Upper lobe of left lung (tissue), 6 donors: ENCODE measurements at regions not wholly inside any gene's neighbourhood (a gene's known extent, or its start where the extent isn't known, plus 50 kb on each side); places are given as distances from the start of the nearest gene placed in this dataset.

Experiments
- ATAC-seq, 2 donors: fragments of 200-7000 bp; cut with Tn5 transposase; one replicate each; pipeline ENCODE4 v1.9.1; 2022; ENCODE audit warnings: mild to moderate bottlenecking in 2 of 2, moderate library complexity in 2 of 2; ENCODE audit not compliant: low FRiP score in 2 of 2
- DNase-seq, 2 donors: peaks; one replicate each; pipeline ENCODE4 v3.0.0-alpha.2; 2019 to 2020
- H3K27ac ChIP-seq, 4 donors: fragments of 200-600 bp; sonication (generic); one replicate each; pipeline ENCODE4 v1.5.1; 2016 to 2019
- H3K27me3 ChIP-seq, 4 donors: fragments of 200-600 bp; sonication (generic); one replicate each; pipeline ENCODE4 v1.5.1; 2017 to 2019
- H3K36me3 ChIP-seq, 4 donors: fragments of 200-600 bp; sonication (generic); one replicate each; pipeline ENCODE4 v1.5.1; 2016 to 2019
- H3K4me1 ChIP-seq, 4 donors: fragments of 200-600 bp; sonication (generic); one replicate each; pipeline ENCODE4 v1.5.1; 2018 to 2019
- H3K4me3 ChIP-seq, 4 donors: fragments of 200-600 bp; sonication (generic); one replicate each; pipeline ENCODE4 v1.5.1; 2017 to 2019; ENCODE audit warnings: mild to moderate bottlenecking in 2 of 4, moderate library complexity in 1 of 4
- H3K9me3 ChIP-seq, 4 donors: fragments of 200-600 bp; sonication (generic); one replicate each; pipeline ENCODE4 v1.5.1; 2018 to 2019
- CTCF ChIP-seq, 6 experiments: fragments of 450-650 bp in 4 of 6; fragments of 200-600 bp in 2 of 6; sonication (generic) in 2 of 6; IDR thresholded peaks; one replicate each; pipeline ENCODE4 v1.5.1; 2016 to 2019; ENCODE audit warnings: antibody characterized with exemption in 6 of 6
- EP300 ChIP-seq, 4 donors: sonication (generic); formaldehyde crosslinking; IDR thresholded peaks; one replicate each; pipeline ENCODE4 v1.5.1; 2017; ENCODE audit warnings: antibody characterized with exemption in 4 of 4, control low read depth in 2 of 4
- POLR2A ChIP-seq, 4 donors: fragments of 450-650 bp; IDR thresholded peaks; one replicate each; pipeline ENCODE4 v1.5.1; 2016 to 2017; ENCODE audit warnings: antibody characterized with exemption in 4 of 4, mild to moderate bottlenecking in 2 of 4
- POLR2AphosphoS5 ChIP-seq, 2 donors: sonication (generic); formaldehyde crosslinking; IDR thresholded peaks; one replicate each; pipeline ENCODE4 v1.5.1; 2017; ENCODE audit warnings: antibody characterized with exemption in 2 of 2
- WGBS, 2 donors: methylation state at CpG; one replicate each; pipeline ENCODE4 v1.1.5; 2017 to 2018; 5-methylcytosine and 5-hydroxymethylcytosine counted together
- donor health status: DM: no; HTN: no; CAD: no; lungs with moderate emphysema.
- donor health status: DM: no; HTN: yes; CAD: no; lungs with severe emphysema.

DNA sequence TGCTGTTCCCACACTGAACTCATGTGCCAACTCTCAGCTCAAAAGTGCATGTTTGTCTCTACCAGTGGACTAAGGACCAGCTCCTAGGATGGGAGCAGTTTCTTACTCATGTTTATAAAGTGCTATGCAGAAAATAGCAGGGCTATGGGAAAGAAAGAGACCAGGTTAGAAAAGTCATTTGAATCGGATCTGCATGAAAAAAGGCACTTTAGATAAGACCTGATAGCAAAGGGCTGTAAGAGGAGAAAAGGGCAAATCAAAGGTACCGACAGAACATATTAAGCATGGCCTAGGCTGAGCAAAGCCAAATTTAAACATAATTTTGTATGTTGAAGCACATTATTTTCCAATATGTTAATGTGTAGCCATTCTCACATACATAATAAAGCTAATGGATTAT, 362.3 kb upstream of the ZFP42 start:
- WGBS, 2 donors: 58 to 61% methylated on average over 2 of the region's 2 CpGs
- H3K36me3 ChIP-seq: no peaks in the 10 kb centered on the region
- no peak for DNase-seq
- no peaks in the 10 kb centered on the region for H3K4me1 ChIP-seq
- no peak overlapping the region for H3K27ac ChIP-seq
- peaks cover 0 to 3% (median under 1%) of the 10 kb centered on the region in 4 donors for H3K9me3 ChIP-seq
- H3K4me3 ChIP-seq: no peak overlapping the region
- no peaks in the 10 kb centered on the region for H3K27me3 ChIP-seq
- ATAC-seq: no peak
- TF ChIP-seq POLR2AphosphoS5 (IDR thresholded peaks at IDR 0.05): no peak
- no peak for TF ChIP-seq POLR2A (IDR thresholded peaks at IDR 0.05)
- no peak for TF ChIP-seq EP300 (IDR thresholded peaks at IDR 0.05)
- no peak for TF ChIP-seq CTCF (IDR thresholded peaks at IDR 0.05)

GRCh38 chr4:187656959-187657358, 338.6 kb upstream of the ZFP42 start:
- Histone ChIP-seq H3K4me3 (no peak overlapping the region), H3K27me3 (no peaks in the 10 kb centered on the region), H3K9me3 (no peaks in the 10 kb centered on the region), H3K4me1 (no peaks in the 10 kb centered on the region), H3K36me3 (no peaks in the 10 kb centered on the region), H3K27ac (no peak overlapping the region)
- no peak for DNase-seq
- peak in 1 of 2 donors; percentile 53 for ATAC-seq
- TF ChIP-seq POLR2AphosphoS5 (IDR thresholded peaks at IDR 0.05): no peak

- TF ChIP-seq POLR2AphosphoS5 (IDR thresholded peaks at IDR 0.05): no peak
- TF ChIP-seq EP300 (IDR thresholded peaks at IDR 0.05): no peak
- no peak for TF ChIP-seq POLR2A (IDR thresholded peaks at IDR 0.05)
- no peak for TF ChIP-seq CTCF (IDR thresholded peaks at IDR 0.05)
- H3K4me3 ChIP-seq: no peak overlapping the region
- H3K27ac ChIP-seq: no peak overlapping the region
- H3K36me3 ChIP-seq: no peaks in the 10 kb centered on the region
- H3K4me1 ChIP-seq: peaks cover 0 to 13% (median 6%) of the 10 kb centered on the region in 4 donors
- no peaks in the 10 kb centered on the region for H3K9me3 ChIP-seq
- peak in 1 of 2 donors; percentile 53 for ATAC-seq
- 80 to 89% methylated on average over 4 of the region's 4 CpGs for WGBS, 2 donors
- no peak for DNase-seq
- H3K27me3 ChIP-seq: no peaks in the 10 kb centered on the region
Observed at GRCh38 chr4:187663076-187663475, 332.5 kb upstream of the ZFP42 start.

GRCh38 chr4:187664011-187664410, 331.6 kb upstream of the ZFP42 start:
- Histone ChIP-seq H3K4me3 (no peak overlapping the region), H3K27ac (no peak overlapping the region), H3K27me3 (no peaks in the 10 kb centered on the region), H3K4me1 (peaks cover 0 to 13% (median 6%) of the 10 kb centered on the region in 4 donors), H3K9me3 (no peaks in the 10 kb centered on the region), H3K36me3 (no peaks in the 10 kb centered on the region)
- no peak for TF ChIP-seq EP300 (IDR thresholded peaks at IDR 0.05)
- TF ChIP-seq POLR2A (IDR thresholded peaks at IDR 0.05): no peak
- no peak for TF ChIP-seq CTCF (IDR thresholded peaks at IDR 0.05)
- no peak for TF ChIP-seq POLR2AphosphoS5 (IDR thresholded peaks at IDR 0.05)
- WGBS, 2 donors: 76 to 78% methylated on average over 5 of the region's 5 CpGs
- no peak for ATAC-seq
- DNase-seq: no peak

DNA sequence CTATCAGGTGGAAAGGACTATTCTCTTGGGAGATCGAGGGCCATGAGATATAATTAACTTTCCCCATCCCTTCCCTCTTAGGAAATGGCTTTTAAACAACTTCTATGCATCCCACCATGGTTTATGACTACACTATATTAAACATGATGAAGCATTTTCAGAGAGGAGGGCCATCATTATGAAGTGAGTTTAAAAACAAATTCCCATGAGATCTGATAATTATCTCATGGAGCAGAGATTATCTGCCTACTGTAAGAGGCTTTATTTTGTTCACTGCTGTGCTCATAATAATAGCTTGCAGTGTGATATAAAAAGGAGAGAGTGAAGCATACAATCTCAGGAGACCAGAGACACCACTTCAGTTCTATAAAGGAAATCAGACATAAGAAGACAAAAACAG, 330.5 kb upstream of the ZFP42 start:
- ATAC-seq (no peak), DNase-seq (no peak)
- Histone ChIP-seq H3K4me1 (peaks cover 0 to 13% (median 6%) of the 10 kb centered on the region in 4 donors), H3K9me3 (no peaks in the 10 kb centered on the region), H3K27me3 (no peaks in the 10 kb centered on the region), H3K4me3 (no peak overlapping the region), H3K36me3 (no peaks in the 10 kb centered on the region), H3K27ac (no peak overlapping the region)
- 43 to 49% methylated on average over 1 of the region's 1 CpG for WGBS, 2 donors
- no peak for TF ChIP-seq CTCF (IDR thresholded peaks at IDR 0.05)
- TF ChIP-seq POLR2A (IDR thresholded peaks at IDR 0.05): no peak
- TF ChIP-seq POLR2AphosphoS5 (IDR thresholded peaks at IDR 0.05): no peak
- no peak for TF ChIP-seq EP300 (IDR thresholded peaks at IDR 0.05)
